GM13976 (cell line): ENCODE measurements at regions not wholly inside any gene's neighbourhood (a gene's known extent, or its start where the extent isn't known, plus 50 kb on each side); places are given as distances from the start of the nearest gene placed in this dataset.

Experiments
- DNase-seq: peaks from one replicate; pipeline ENCODE4 v3.0.0; 2012; ENCODE audit warnings: low spot score
- CTCF ChIP-seq: IDR thresholded peaks from 2 replicates; pipeline ENCODE4 v1.5.1; 2012; ENCODE audit warnings: borderline replicate concordance, mild to moderate bottlenecking; ENCODE audit not compliant: insufficient read depth; ENCODE audit errors: extremely low read depth, missing control alignments, control extremely low read depth
- in situ Hi-C: fragments of 300-500 bp; cut with MboI; formaldehyde crosslinking; loops from one replicate; pipeline ENCODE4 v1.12.0; 2022; ENCODE audit warnings: low sequenced_read_pairs, mixed read lengths, inconsistent platforms; ENCODE audit not compliant: unreplicated experiment

- TF ChIP-seq CTCF = no peak
- in situ Hi-C loops = no loop called here
- no peak for DNase-seq
Measured at GRCh38 chr10:107790271-107790670, 625.8 kb upstream of the SORCS1 start.

GRCh38 chr10:107771066-107771465, 606.6 kb upstream of the SORCS1 start:
- DNase-seq = no peak
- in situ Hi-C loops = no loop called here
- TF ChIP-seq CTCF = no peak

- in situ Hi-C loops = no loop called here
- no peak for TF ChIP-seq CTCF
- no peak for DNase-seq
Measured at GRCh38 chr10:107767185-107767584, 602.7 kb upstream of the SORCS1 start.

GRCh38 chr10:107754814-107755213, 590.3 kb upstream of the SORCS1 start:
- TF ChIP-seq CTCF = no peak
- no peak for DNase-seq
- in situ Hi-C loops = no loop called here

GRCh38 chr10:107749235-107749634, 584.7 kb upstream of the SORCS1 start:
- DNase-seq = no peak
- no peak for TF ChIP-seq CTCF

GRCh38 chr10:107747851-107748250, 583.3 kb upstream of the SORCS1 start:
- in situ Hi-C loops = no loop called here

More at GRCh38 chr10:107749235-107749634, 584.7 kb upstream of the SORCS1 start:
- in situ Hi-C loops = no loop called here

More at GRCh38 chr10:107747851-107748250, 583.3 kb upstream of the SORCS1 start:
- no peak for TF ChIP-seq CTCF
- no peak for DNase-seq
